Left cardiac atrium (tissue), 4 donors: ENCODE measurements at regions not wholly inside any gene's neighbourhood (a gene's known extent, or its start where the extent isn't known, plus 50 kb on each side); places are given as distances from the start of the nearest gene placed in this dataset.

Experiments used
- ATAC-seq, 2 donors: fragments of 200-7000 bp; cut with Tn5 transposase; one replicate each; pipeline ENCODE4 v1.9.1; 2020; ENCODE audit warnings: mild to moderate bottlenecking in 2 of 2, moderate library complexity in 2 of 2
- DNase-seq: peaks from one replicate; pipeline ENCODE4 v3.0.0-alpha.2; 2020
- intact Hi-C, 2 donors: fragments of 100-400 bp; cut with DNase I; formaldehyde crosslinking; loops; one replicate each; pipeline versions ENCODE4 v1.14.1 to v1.15.1; 2022 to 2023
- donor health status: DM: no; HTN: yes; CAD: no.
- donor health status: DM: no; HTN: yes; CAD: no; lungs with severe emphysema.
- donor health status: DM: yes; HTN: yes; CAD: no.
- donor health status: Dilated cardiomyopathy.

DNA sequence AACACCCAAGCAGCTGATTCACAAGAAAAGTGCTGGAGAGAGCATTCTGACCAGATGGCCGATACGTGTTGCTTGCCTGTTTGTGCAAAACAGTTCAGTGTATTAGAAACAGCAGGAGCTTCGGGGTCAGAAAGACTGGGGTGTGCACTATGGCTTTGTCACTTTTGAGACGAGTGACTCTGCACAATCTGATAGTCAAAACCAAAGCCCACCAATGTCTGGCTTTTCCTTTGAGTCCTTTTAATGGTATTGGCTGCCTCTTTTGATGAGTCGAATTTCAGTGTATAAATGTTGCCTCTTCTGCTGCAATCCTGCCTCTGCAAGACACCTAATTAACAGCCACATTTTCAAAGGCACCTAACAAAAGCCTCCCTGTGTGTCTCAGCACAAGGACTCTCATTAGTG lies 444.6 kb downstream of the AJAP1 start:
- ATAC-seq (no peak), DNase-seq (no peak)
- intact Hi-C loops: no loop called here

DNA sequence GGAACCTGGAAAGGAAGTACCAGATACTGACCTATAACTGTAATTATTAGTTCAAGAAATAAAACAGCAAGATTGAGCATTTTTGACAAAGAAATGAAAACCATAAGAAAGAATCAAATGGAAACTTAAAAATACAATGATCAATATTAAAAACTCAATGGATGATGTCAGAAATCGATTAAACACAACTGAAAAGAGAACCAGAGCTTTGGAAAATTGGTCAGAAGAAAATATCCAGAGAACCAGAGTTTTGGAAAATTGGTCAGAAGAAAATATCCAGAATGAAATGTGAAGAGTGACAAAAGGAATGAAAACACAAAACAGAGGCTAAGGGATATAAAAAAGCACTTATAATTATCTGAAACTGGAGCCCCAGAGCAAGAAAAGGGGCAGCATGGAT lies 438.6 kb downstream of the AJAP1 start:
- intact Hi-C loops: no loop called here
- DNase-seq (no peak), ATAC-seq (no peak)

DNA sequence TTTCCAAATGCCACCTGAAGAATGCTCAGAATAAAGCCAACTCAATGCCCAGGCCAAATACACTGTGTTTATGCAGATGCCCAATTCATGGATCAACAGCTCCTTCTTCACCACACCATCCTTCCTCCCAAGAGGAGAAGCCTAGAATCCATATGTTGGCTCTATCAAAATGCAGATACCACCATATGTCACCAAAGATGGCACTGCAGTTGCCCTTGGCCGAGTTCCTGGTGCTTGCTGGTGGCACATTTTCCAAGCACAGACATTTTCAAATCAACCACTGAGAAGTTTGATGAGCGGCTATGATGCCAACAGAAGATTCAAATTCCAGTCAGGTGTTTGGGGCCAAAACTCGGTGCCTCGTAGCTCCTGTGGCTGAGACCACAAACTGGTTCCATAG lies 430.3 kb downstream of the AJAP1 start:
- DNase-seq (no peak), ATAC-seq (no peak)
- intact Hi-C loops: no loop called here

DNA sequence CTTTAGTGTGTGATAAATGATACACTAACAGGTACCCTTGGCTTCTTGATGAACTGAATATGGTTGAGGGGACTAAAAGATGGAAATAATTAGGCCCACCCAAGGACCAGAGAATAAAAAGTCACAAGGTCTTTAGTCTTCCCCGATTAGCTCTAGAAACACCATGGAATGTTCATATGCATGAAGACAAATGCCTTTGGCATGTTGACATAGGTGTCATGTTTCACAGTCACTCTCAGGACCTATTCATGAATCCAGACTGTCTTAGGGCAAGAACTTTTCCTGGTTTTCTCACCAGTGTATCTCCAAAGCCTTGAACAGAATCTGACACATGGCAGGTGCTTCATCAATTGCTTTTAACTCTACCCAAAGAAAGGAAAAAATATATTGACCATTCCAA lies 412.8 kb downstream of the AJAP1 start:
- no peak for DNase-seq
- no peak for ATAC-seq
- intact Hi-C loops: no loop called here

DNA sequence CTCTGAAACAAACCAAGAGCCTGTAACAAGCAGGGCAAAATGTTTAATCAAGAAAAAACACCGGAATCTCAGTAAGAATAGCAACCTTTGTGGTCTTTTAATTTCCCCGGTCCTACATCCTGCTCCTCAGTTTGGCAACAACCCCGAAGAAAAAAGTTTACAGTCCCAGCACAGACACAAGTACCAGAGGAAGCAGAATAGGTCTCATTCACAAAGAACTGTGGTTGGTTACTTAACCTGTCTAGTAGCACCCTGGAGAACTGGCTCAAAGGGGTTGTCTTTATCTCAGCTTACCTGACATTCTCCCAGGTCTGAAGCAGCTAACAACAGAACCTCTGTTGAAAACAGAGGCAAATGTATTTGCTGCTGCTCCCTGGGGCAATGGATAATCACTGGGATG lies 399.3 kb downstream of the AJAP1 start:
- DNase-seq (no peak), ATAC-seq (no peak)
- intact Hi-C loops: no loop called here

- ATAC-seq: no peak
- no peak for DNase-seq
- intact Hi-C loops: no loop called here
Observed at GRCh38 chr1:5029136-5029535, 374.7 kb downstream of the AJAP1 start.

DNA sequence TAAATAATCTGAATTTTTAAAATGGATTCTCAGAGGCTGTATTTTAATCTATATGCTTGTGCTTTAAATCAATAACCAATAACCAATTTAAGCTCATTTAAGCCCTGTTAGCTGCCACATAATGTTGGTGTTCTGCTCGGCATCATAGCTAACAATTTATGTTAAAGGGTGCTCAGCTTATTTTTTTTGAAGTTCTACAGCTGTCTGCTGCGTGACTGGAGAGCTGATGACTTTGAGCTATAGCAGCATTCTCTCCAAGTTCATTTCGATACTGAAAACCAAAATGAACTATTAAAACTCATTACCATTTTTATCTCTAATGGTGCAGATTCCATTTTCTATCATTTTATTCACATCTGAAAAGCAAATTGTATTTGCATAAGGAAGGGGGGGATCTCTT lies 357.8 kb downstream of the AJAP1 start:
- DNase-seq (no peak), ATAC-seq (no peak)
- intact Hi-C loops: no loop called here

DNA sequence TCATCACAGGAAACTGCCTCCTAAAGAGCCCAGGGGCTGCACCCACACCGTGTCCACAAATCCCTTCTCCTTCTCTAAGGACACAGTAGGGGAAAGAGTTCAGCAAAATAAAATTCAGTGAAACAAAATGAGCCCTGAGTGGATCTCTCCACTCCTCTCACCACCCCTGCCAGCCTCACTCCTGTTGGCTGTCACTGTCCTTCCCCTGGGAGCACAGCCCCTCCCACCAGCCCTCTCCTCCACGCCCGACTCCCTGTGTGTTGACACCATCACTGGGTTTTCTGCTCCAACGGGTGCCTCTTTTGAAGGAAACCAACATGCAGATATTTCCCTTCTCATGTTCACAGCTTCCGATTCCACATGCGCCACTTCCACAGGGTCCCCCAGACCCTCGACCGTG lies 356.2 kb downstream of the AJAP1 start:
- ATAC-seq: no peak
- no peak for DNase-seq
- intact Hi-C loops: no loop called here

DNA sequence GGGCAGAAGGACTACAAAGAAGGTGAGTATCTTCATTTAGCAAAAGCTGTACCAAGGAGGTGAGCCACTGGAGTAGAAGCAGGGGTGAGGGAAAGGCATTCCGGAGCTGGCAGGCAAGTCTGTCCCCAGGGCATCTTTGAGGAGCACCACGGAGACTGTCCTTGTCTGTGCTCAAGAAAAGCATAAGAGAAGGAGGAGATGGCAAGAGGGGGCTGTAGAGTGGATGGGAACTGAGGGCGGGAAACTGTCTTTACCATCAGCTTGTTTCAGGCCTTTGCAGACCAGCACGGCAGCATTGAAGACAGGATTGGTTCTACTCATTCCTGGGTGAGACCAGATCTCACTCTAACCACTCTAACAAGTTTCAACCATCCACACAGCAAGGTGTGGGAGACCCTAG lies 355.8 kb downstream of the AJAP1 start:
- DNase-seq (no peak), ATAC-seq (no peak)
- intact Hi-C loops: no loop called here

DNA sequence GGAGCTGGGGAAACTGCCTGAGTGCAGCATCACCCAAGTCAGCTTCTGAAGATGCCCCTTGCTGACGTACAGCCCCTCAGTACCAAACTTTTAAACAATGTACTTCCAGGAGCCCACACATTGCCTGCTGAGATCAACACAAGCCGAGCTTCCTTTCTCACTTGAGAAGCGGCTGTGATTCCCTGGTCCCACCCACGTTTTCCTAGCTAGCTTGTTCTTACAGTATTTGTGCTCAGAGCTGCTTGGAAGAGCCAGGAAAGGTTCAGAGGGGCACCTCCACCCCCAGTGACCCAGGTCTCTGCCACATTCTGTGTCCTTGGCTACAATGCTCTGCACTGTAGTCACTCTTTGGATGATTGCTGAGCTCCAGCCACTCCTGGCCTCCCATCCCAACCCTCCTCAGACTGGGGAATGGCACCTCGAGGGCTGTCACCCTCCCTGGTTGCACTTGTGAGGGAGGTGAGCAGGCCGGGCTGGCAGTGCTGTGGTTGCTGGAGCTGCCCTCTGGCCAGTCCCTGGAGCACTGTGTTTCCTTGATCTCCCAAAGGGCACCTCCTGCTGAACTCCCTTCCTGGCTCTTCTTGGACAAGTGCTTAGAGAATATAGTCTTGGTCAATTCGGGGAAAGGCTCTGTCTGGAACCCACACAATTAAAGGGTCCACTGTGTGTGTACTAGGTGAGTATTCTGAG lies 355.1 kb downstream of the AJAP1 start:
- DNase-seq (no peak), ATAC-seq (no peak)
- intact Hi-C loops: no loop called here

- DNase-seq (no peak), ATAC-seq (no peak)
- intact Hi-C loops: no loop called here
Observed at GRCh38 chr1:5005171-5005570, 350.8 kb downstream of the AJAP1 start.

- ATAC-seq (no peak), DNase-seq (no peak)
- intact Hi-C loops: no loop called here
Observed at GRCh38 chr1:5002676-5003075, 348.3 kb downstream of the AJAP1 start.

GRCh38 chr1:5001466-5001865 lies 347.1 kb downstream of the AJAP1 start:
- ATAC-seq (no peak), DNase-seq (no peak)
- intact Hi-C loops: no loop called here

DNA sequence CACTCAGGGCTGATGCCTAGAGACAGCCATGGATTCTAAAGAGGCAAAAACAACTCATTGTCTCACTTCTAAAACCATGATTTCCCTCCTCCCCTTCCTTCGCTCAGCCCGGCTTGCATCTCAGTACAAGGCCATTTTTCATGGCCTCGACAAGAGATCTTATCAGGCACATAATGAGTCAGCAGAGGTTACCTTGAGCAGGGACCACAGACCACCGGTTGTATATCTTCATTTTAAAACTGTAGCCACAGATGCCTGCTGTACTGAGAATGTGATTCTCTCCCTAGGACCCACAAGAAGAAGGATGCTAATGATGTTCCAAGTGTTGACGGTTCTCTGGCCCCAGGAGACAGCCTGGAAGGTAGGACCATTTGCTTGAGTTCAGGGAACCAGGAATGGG lies 331.9 kb downstream of the AJAP1 start:
- DNase-seq: no peak
- intact Hi-C loops: no loop called here
- ATAC-seq: no peak

- intact Hi-C loops: no loop called here
- ATAC-seq: no peak
- no peak for DNase-seq
Observed at GRCh38 chr1:4984841-4985240, 330.4 kb downstream of the AJAP1 start.

DNA sequence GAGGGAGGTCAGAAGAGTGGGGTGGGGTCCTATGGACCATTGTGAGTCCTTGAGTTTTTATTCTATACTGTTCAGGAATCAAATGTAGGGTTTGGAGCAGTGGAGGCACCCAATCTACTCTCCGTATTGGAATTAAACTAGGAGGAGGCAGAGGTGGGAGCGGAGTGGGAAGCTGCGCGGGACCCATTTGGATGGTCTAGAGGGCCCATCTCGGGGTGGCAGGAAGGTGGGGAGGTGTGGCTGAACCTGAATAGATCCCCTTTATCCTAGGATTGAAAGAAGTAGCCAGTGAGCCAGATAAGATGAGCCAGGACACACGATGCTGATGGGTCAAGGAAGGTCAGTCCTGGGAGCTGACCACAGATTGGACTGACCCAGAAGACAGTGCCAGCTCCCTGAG lies 325.8 kb downstream of the AJAP1 start:
- intact Hi-C loops: no loop called here
- DNase-seq: no peak
- ATAC-seq: no peak

DNA sequence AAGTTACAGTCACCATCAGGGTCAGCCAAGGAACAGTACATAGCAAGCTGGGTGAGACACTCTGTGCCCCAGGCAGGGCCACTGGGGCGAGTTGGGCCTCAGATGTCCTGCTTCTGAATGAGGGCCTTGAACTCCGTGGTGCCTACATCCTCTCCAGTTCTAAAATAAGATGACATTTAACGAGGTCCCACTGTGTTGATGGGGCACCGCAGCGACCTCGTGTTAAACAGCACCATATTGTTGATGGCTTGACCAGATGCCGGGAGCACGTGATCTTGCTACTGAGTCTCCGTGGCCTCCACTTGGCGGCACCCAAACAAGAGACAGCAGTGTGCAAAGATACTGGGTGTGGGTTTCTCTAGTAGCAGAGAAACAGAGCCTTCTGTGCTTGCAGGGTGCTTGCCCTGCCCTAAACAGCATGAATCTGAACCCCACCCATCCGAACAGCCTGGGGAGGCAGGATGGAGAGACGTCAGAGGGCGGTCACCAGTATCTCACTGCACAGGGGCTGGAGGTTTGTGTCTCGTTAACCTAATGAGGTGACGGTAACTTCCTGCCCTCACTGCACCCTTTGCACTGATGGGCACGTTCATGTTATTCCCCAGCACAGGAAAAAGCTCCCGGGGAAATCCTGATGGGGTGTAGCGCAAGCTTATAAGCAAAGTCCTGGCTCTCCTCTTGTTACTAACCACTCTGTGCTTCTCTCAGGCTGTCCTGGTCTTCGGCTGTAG lies 324.4 kb downstream of the AJAP1 start:
- DNase-seq (no peak), ATAC-seq (peak in 1 of 2 donors; percentile 44)
- intact Hi-C loops: no loop called here

- DNase-seq (no peak), ATAC-seq (no peak)
- intact Hi-C loops: no loop called here
Observed at GRCh38 chr1:4977701-4978100, 323.3 kb downstream of the AJAP1 start.

DNA sequence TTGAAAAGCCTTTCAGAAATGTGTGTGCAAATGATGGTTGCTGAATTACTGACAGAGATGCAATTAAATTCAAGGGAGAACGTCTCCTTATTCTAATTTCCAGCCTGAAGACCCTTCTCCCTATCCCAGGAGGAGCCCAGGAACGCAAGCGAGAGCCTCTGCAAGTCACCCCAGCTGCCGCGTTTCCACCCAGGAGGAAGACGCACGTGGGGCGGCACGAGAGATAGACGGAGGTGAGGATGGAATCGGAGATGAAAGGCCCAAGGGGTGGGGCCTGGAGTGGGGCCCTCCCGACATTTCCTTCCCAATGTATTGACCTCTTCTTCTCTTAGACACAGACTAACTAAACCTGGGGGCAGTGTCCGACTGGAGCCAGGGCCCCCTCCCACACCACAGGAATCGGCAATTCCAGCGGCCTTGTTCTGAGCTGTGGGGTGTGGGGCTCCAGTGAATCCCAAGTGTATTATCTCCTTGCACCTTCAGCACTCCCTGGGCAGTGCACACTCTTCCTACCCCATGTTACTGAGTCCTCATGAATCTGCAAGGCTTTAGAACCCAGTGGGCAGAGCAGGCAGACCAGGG lies 322.5 kb downstream of the AJAP1 start:
- ATAC-seq (no peak), DNase-seq (no peak)
- intact Hi-C loops: no loop called here

- DNase-seq (no peak), ATAC-seq (no peak)
- intact Hi-C loops: no loop called here
Observed at GRCh38 chr1:4975856-4976255, 321.4 kb downstream of the AJAP1 start.
